ENCODE measurements at regions not wholly inside any gene's neighbourhood (a gene's known extent, or its start where the extent isn't known, plus 50 kb on each side); places are given as distances from the start of the nearest gene placed in this dataset.

- no peaks in the 10 kb centered on the region for H3K36me3 ChIP-seq (ENCODE audit: control insufficient read depth in 2 of 2, extremely low read depth in 1 of 2, insufficient read depth in 2 of 2, low read length in 2 of 2)
- no peak overlapping the region for H3K27ac ChIP-seq (ENCODE audit: control insufficient read depth, insufficient read depth, low read length)
- H3K9me3 ChIP-seq (ENCODE audit: control insufficient read depth, low read depth, low read length) = no peaks in the 10 kb centered on the region
- H2AFZ ChIP-seq (ENCODE audit: control insufficient read depth, low read length) = no peak overlapping the region
- no peaks in the 10 kb centered on the region for H3K27me3 ChIP-seq (ENCODE audit: control insufficient read depth, extremely low read depth, insufficient read depth, low read length)
- dilution Hi-C loops (cut with MboI; ENCODE audit: extremely low pct_ligation_motif_present, low sequenced_read_pairs) = no loop called here
- no peaks in the 10 kb centered on the region for H3K9me1 ChIP-seq (ENCODE audit: control insufficient read depth, extremely low read depth, insufficient read depth, low read length)
- FAIRE-seq = no peak
- no peaks in the 10 kb centered on the region for H3K79me2 ChIP-seq (ENCODE audit: control insufficient read depth, insufficient read depth, low read length)
- H3K9ac ChIP-seq (ENCODE audit: control insufficient read depth, extremely low read depth, insufficient read depth, low read length) = no peak overlapping the region
- H3K4me2 ChIP-seq (ENCODE audit: control insufficient read depth, extremely low read depth, insufficient read depth, low read depth, low read length) = no peak overlapping the region
- DNase-seq (ENCODE audit: low read depth, low spot score) = no peak
- no peaks in the 10 kb centered on the region for H4K20me1 ChIP-seq (ENCODE audit: control insufficient read depth, extremely low read depth, insufficient read depth, low read length)
- no peaks in the 10 kb centered on the region for H3K4me1 ChIP-seq (ENCODE audit: control insufficient read depth, extremely low read depth, insufficient read depth, low read length)
- H3K4me3 ChIP-seq (ENCODE audit: control insufficient read depth in 2 of 3, extremely low read depth in 1 of 3, insufficient read depth in 2 of 3, low read depth in 1 of 3, low read length in 3 of 3) = no peak overlapping the region
- no peak for TF ChIP-seq EZH2 (IDR thresholded peaks at IDR 0.05; ENCODE audit: low read length)
- TF ChIP-seq CTCF (optimal IDR thresholded peaks at IDR 0.05 in 1 of 3, IDR thresholded peaks at IDR 0.05 in 1 of 3, conservative IDR thresholded peaks at IDR 0.05 in 1 of 3; ENCODE audit: extremely low read depth in 1 of 3, insufficient read depth in 2 of 3, low read length in 3 of 3) = no peak
Observed at GRCh38 chrX:4971646-4972045, 1257.0 kb downstream of the NLGN4X start.

- dilution Hi-C loops (cut with MboI; ENCODE audit: extremely low pct_ligation_motif_present, low sequenced_read_pairs) = no loop called here
- no peak overlapping the region for H3K27ac ChIP-seq (ENCODE audit: control insufficient read depth, insufficient read depth, low read length)
- FAIRE-seq (no peak), DNase-seq (ENCODE audit: low read depth, low spot score) (no peak)
- no peak overlapping the region for H3K4me3 ChIP-seq (ENCODE audit: control insufficient read depth in 2 of 3, extremely low read depth in 1 of 3, insufficient read depth in 2 of 3, low read depth in 1 of 3, low read length in 3 of 3)
- H3K4me2 ChIP-seq (ENCODE audit: control insufficient read depth, extremely low read depth, insufficient read depth, low read depth, low read length) = no peak overlapping the region
- peaks cover 2% of the 10 kb centered on the region for H3K9me3 ChIP-seq (ENCODE audit: control insufficient read depth, low read depth, low read length)
- H3K79me2 ChIP-seq (ENCODE audit: control insufficient read depth, insufficient read depth, low read length) = no peaks in the 10 kb centered on the region
- H3K36me3 ChIP-seq (ENCODE audit: control insufficient read depth in 2 of 2, extremely low read depth in 1 of 2, insufficient read depth in 2 of 2, low read length in 2 of 2) = no peaks in the 10 kb centered on the region
- H3K9ac ChIP-seq (ENCODE audit: control insufficient read depth, extremely low read depth, insufficient read depth, low read length) = no peak overlapping the region
- TF ChIP-seq CTCF (optimal IDR thresholded peaks at IDR 0.05 in 1 of 3, IDR thresholded peaks at IDR 0.05 in 1 of 3, conservative IDR thresholded peaks at IDR 0.05 in 1 of 3; ENCODE audit: extremely low read depth in 1 of 3, insufficient read depth in 2 of 3, low read length in 3 of 3) (no peak), EZH2 (IDR thresholded peaks at IDR 0.05; ENCODE audit: low read length) (no peak)
- no peaks in the 10 kb centered on the region for H3K9me1 ChIP-seq (ENCODE audit: control insufficient read depth, extremely low read depth, insufficient read depth, low read length)
- H2AFZ ChIP-seq (ENCODE audit: control insufficient read depth, low read length) = no peak overlapping the region
- H3K27me3 ChIP-seq (ENCODE audit: control insufficient read depth, extremely low read depth, insufficient read depth, low read length) = no peaks in the 10 kb centered on the region
- no peaks in the 10 kb centered on the region for H4K20me1 ChIP-seq (ENCODE audit: control insufficient read depth, extremely low read depth, insufficient read depth, low read length)
- H3K4me1 ChIP-seq (ENCODE audit: control insufficient read depth, extremely low read depth, insufficient read depth, low read length) = no peaks in the 10 kb centered on the region
Observed at GRCh38 chrX:4964112-4964511, 1250.7 kb upstream of the PRKX start.
